ENCODE measurements at regions not wholly inside any gene's neighbourhood (a gene's known extent, or its start where the extent isn't known, plus 50 kb on each side); places are given as distances from the start of the nearest gene placed in this dataset.
"Not testable (repeated sequence)": the region's sequence is repeated elsewhere in the genome, so short reads cannot be mapped to it uniquely, and the experiment has no call there.

GRCh38 chr20:57095426-57095825 lies 171.0 kb downstream of the BMP7 start:
- no peak for DNase-seq

GRCh38 chr20:57097245-57097915 lies 169.1 kb downstream of the BMP7 start:
- peak in 8 of 58 donors; percentile 6 to 25 (median 13) for DNase-seq

- no peak for DNase-seq
Measured at GRCh38 chr20:57102160-57102559, 164.3 kb downstream of the BMP7 start.

GRCh38 chr20:57102566-57102965 lies 163.9 kb downstream of the BMP7 start:
- peak in 6 of 58 donors; percentile 11 to 55 (median 30) for DNase-seq

GRCh38 chr20:57103146-57103800 lies 163.2 kb downstream of the BMP7 start:
- peak in 52 of 58 donors; percentile 7 to 91 (median 64) for DNase-seq

- peak in 2 of 58 donors; percentile 23 to 51 for DNase-seq
Measured at GRCh38 chr20:57104113-57104512, 162.3 kb downstream of the BMP7 start.

- peak in 19 of 58 donors; percentile 7 to 44 (median 18) for DNase-seq
Measured at GRCh38 chr20:57104651-57105204, 161.7 kb downstream of the BMP7 start.

GRCh38 chr20:57106030-57106682 lies 160.3 kb downstream of the BMP7 start:
- no peak for DNase-seq

GRCh38 chr20:57106692-57107091 lies 159.7 kb downstream of the BMP7 start:
- DNase-seq = no peak

GRCh38 chr20:57107208-57107607 lies 159.2 kb downstream of the BMP7 start:
- DNase-seq = no peak

GRCh38 chr20:57108218-57108617 lies 158.2 kb downstream of the BMP7 start:
- DNase-seq = no peak

- peak in 12 of 58 donors; percentile 2 to 28 (median 18) for DNase-seq
Measured at GRCh38 chr20:57108742-57109570, 157.5 kb downstream of the BMP7 start.

GRCh38 chr20:57109571-57109953 lies 156.9 kb downstream of the BMP7 start:
- no peak for DNase-seq

- DNase-seq = not testable (repeated sequence)
Measured at GRCh38 chr20:57110121-57111027, 156.1 kb downstream of the BMP7 start.

GRCh38 chr20:57111028-57111373 lies 155.4 kb downstream of the BMP7 start:
- no peak for DNase-seq

- no peak for DNase-seq
Measured at GRCh38 chr20:57112448-57112847, 154.0 kb downstream of the BMP7 start.

- DNase-seq = no peak
Measured at GRCh38 chr20:57114290-57115005, 152.0 kb downstream of the BMP7 start.

- DNase-seq = no peak
Measured at GRCh38 chr20:57117296-57117695, 149.1 kb downstream of the BMP7 start.

- no peak for DNase-seq
Measured at GRCh38 chr20:57118107-57118769, 148.2 kb downstream of the BMP7 start.

Data from anterior cingulate cortex (tissue), 58 donors.